Keratinocyte (primary cell): ENCODE measurements at regions not wholly inside any gene's neighbourhood (a gene's known extent, or its start where the extent isn't known, plus 50 kb on each side); places are given as distances from the start of the nearest gene placed in this dataset.

Source experiments
- EZH2 ChIP-seq: IDR thresholded peaks from one replicate; pipeline ENCODE4 v1.6.1; 2012; ENCODE audit warnings: inconsistent platforms, mild to moderate bottlenecking, low read length, moderate library complexity
- TF ChIP-seq, protein P1 (sequence below), 3 experiments: IDR thresholded peaks in 1 of 3; conservative IDR thresholded peaks in 1 of 3; optimal IDR thresholded peaks in 1 of 3; 2 replicates in 2 of 3; 3 replicates in 1 of 3; pipeline versions ENCODE3 to v1.5.1; 2011; ENCODE audit warnings: low read length in 3 of 3, mild to moderate bottlenecking in 3 of 3, moderate library complexity in 2 of 3, control low read depth in 1 of 3, inconsistent platforms in 1 of 3; ENCODE audit not compliant: insufficient read depth in 2 of 3; ENCODE audit errors: extremely low read depth in 1 of 3

DNA sequence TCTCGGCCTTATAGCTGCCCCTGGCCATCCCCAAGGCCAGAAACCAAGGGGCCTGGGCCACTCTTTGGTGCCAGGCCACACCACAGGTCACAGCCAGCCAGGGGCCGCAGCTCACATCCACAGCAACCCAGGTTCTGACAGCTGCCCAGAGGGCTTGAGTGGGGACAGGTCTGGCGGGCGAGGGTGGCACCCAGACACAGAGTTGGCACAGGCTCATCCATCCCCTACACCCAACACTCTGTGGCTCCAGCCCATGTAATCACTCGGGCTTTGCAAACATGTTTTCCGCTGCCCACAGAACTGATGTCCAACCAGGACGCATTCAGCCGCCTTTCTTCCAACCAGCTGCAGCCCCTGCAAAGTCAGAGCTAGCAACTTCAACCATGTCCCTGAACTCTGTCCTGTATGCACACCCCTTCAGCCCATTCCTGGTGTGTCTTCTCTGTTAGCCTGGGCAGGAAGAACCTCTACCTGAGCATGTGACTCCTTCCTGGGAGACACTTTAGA is 57.7 kb upstream of the PPP2R2D start:
- TF ChIP-seq, protein P1, sequence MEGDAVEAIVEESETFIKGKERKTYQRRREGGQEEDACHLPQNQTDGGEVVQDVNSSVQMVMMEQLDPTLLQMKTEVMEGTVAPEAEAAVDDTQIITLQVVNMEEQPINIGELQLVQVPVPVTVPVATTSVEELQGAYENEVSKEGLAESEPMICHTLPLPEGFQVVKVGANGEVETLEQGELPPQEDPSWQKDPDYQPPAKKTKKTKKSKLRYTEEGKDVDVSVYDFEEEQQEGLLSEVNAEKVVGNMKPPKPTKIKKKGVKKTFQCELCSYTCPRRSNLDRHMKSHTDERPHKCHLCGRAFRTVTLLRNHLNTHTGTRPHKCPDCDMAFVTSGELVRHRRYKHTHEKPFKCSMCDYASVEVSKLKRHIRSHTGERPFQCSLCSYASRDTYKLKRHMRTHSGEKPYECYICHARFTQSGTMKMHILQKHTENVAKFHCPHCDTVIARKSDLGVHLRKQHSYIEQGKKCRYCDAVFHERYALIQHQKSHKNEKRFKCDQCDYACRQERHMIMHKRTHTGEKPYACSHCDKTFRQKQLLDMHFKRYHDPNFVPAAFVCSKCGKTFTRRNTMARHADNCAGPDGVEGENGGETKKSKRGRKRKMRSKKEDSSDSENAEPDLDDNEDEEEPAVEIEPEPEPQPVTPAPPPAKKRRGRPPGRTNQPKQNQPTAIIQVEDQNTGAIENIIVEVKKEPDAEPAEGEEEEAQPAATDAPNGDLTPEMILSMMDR (optimal IDR thresholded peaks at IDR 0.05 in 1 of 3, IDR thresholded peaks at IDR 0.05 in 1 of 3, conservative IDR thresholded peaks at IDR 0.05 in 1 of 3; ENCODE audit: extremely low read depth in 1 of 3, insufficient read depth in 2 of 3, low read length in 3 of 3) = no peak
- no peak for TF ChIP-seq EZH2
